Fibroblast of skin of left quadriceps (primary cell): ENCODE measurements at regions not wholly inside any gene's neighbourhood (a gene's known extent, or its start where the extent isn't known, plus 50 kb on each side); places are given as distances from the start of the nearest gene placed in this dataset.

Source experiments
- DNase-seq, 2 experiments: peaks; one replicate each; pipeline ENCODE4 v3.0.0-alpha.2; 2013; ENCODE audit warnings: low read depth in 2 of 2

DNA sequence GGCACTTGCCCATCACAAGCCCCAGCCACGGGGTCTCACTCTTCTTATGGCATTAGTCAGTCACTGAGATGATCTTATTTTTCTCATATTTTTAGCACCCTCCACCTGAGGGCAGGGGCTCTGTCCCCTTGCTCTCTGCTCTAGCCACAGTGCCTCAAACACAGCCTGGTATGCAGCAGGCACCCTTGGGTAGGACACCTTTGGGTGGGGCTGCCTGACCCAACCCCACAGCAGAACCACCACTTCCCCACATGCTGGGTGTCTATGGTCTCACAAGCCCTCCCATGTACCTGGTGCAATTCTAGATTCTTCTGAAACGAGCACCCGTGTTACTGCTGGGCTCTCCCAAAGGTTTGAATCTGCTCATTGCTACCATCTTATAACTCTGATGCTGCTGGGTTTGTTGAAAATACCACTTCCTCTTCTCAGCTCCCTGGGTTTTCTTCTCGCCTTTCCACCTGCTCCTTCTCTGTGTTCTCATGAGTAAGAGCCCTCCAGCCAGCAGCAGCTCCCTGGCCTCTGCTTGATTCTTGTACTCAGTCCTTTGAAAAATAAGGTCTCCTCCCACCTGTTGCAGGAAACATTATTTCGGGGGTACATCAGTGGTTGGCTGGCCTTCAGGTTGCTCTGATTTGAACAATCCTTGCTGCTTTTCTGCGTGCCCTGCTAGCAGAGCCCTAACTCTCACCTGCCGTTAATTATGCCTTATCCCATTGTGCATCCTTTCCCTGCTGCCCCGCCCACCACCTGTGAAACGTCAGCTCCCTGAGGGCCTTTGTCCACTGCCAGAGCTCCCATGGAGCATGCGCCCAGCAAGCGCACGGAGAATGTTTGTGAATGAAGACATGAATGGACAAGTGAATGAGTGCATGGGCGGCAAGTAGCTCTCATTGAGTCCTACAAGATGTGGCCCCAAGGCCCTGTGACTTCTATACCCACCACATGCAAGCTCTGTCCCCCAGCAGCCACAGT, 1181.6 kb downstream of the TBC1D22A start:
- DNase-seq = no peak

DNA sequence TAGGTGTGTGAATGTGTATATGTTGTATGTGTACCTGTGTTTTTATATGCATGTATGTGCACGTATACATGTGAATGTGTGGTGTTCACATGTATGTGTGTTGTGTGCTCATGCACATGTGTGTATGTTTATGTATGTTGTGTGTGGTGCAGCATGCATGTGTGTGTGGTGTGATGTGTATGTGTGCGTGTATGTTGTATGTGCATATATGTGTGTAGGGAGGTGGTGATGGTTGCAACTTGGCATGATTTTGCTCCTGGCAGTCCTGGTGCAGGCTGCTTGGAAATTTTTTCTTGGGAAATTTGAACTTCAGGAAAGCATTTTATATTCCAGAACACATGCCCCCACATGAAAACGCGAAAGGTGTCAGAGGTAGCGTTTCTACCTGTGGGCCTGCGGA, 1177.8 kb downstream of the TBC1D22A start:
- DNase-seq = no peak

DNA sequence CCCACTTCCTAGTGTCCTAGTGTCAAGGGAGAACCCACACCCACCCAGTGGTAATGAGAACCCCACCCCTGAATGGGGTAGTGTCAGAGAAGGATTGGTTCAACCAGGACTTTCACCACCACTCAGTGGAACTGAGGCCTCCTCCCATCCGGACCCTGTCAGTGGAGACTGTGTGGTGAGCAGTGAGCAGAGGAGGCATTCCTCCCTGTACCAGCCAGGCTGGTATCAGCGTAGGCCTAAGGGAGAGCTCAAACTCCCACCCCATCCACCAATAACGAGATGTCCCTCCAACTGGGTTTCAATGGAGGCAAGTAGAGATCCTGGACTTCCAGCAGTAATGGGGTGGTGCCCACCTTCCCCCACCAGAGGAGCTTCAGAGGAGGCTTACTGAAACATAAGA, 1171.4 kb downstream of the TBC1D22A start:
- no peak for DNase-seq

DNA sequence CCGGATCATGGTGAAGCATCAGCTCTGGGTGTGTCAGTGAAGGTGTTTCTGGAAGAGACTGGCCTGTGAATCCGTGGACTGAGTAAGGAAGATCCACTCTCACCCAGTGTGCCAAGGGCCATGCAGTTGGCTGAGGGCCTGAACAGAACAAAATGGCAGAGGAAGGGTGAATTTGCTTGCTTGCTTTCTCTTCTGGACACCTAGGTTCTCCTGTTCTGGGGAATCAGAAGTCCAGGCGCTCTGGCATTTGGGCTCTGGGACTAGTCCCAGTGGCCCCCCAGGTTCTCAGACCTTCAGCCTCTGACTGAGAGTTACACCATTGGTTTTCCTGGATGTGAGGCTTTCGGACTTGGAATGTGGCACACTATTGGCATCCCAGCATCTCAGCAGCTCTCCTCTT, 1170.8 kb downstream of the TBC1D22A start:
- no peak for DNase-seq

DNA sequence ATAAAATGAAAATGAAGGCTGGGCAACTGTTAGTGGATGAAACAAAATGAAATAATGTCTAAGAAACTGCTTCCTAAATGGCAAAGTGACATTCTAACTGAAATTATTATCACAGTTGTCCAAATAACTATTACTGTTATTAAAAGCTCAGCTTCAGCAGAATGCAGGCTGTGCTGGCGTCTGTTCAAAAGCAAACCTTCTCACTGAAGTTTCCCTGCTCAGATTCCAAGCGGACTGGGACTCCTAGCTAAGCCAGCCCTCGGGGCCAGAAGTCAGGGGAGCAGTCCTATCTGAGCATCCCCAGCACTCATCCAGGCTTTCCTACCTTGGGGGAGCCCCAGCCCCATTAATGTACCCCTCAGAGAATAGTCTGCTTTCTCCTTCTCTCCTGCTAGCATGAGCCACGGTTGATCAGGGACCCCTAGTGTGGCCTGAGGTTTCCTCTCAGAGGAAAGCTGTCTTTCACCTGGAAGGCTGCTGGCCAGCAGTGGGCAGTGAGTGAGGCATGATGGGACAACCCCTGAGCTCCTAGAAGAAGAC, 1167.3 kb downstream of the TBC1D22A start:
- no peak for DNase-seq

DNA sequence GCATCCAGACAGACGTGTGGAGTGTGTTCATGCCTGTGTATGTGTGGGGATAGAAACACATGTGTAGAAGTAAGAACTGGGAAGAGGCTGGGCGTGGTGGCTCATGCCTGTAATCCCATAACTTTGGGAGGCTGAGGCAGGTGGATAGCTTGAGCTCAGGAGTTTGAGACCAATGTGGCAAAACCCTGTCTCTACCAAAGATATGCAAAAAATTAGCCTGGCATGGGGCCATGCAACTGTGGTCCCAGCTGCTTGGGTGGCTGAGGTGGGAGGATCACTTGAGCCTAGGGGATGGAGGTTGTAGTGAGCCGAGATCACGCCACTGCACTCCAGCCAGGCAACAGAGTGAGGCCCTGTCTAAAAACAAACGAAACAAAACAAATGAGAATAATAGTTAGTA, 1166.6 kb downstream of the TBC1D22A start:
- no peak for DNase-seq

DNA sequence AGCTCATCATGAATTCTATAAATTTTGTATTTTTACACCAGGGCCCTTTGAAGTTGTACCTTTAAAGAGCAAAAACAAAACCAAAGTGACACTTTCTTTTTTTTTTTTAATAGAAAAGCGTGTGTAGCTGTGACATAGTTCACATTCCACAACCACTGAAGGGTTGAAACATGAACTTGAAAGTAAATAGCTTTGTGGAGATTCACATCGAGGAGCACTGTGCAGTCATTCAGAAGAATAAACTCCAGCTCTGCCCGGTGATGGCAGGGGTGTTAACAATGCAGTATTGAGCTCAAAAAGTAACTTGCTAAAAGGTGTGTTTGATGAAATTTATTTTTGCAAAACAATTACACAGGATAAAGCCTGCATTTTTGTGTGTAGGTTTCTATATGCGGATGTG, 1166.2 kb downstream of the TBC1D22A start:
- DNase-seq = no peak

DNA sequence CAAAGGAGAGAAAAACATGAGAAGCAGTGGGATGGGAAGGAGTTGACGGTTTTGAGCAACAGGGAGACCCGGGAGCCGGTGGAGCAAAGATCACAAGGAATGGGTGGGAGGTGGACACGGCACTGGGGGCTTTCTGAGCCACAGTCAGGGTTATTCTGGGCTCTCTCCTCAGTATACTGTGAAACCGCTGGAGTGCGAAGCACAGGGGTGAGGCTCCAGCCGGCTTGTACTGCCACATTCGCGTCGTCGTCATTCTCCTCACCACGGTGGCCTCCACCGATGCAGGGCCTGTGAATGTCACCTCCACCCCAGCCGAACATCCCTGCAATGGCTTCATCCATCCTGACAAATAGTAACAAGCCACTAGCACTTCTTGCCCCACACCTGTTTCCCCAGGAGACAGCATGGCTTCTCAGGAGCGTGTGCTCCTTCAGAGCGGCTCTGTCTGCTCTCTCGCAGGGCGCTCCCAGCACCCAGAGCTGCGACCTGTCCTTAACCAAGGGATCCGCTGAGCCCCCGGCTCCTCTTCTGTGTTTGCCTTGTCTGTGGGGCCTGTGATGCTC, 1165.3 kb downstream of the TBC1D22A start:
- DNase-seq = no peak

DNA sequence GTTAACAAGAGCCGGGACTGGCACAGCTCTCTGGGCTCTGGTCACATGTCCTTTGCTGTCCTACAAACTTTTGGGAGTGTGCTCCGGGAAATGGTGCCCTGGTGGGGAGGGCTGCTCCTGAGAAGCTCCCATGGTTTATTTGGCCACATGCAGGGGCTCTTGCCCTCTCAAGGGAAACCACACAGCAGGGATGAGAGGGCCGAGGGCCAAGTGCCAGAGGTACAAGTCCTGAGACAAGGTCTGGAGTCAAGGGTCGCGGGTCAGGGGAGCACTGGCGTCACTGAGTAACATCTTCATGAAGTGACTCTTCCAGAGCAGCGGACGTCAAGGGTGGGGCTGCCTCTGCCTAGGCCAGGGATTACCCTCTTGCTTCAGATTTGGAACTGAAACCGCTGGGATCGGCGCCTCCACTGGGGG, 1160.6 kb downstream of the TBC1D22A start:
- no peak for DNase-seq

DNA sequence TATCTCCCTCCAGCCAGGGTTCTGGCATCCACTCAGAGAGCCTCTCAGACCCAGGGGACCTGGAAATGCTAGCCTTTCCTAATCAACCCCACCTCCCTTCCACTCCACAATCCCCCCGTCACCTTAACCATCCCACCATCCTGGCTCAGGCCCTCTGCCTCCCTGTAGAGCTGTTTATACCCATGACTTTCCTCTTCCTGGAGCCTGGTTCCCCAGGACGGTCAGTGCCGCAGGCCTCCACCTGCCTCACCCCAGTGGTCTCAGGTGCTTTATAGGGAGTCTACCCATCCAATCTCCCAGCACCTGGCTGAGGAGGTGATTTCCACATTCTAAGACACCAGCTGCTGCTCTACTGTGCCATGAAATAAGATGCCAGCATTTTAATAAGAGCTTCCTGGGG, 1159.5 kb downstream of the TBC1D22A start:
- DNase-seq = no peak

DNA sequence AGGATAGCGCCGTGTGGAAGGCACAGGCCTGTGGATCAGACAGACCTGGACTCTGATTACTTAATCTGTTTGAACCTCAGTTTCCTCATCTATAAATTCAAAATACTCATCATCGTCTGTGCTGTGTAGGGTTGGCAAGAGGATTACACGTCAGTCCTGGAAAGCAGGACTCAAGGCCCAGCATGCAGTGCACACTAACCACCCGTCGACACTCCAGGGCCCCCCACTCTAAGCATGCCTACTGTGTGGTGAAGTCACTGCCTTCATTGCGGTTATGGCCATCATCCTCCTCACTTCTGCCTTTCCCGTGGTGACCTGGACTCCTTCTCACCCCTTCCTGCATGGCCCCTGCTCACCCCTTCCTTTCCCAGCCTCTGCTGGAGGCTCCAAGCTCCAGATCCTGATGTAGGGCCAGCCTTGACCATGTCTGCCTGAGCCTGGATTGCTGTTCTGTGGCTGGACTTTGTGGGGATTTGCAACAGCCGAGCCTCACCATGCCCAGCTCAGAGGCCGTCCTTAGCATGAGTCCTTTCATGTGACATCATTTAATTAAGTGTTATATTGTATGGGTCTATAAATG, 1158.0 kb downstream of the TBC1D22A start:
- DNase-seq = no peak

DNA sequence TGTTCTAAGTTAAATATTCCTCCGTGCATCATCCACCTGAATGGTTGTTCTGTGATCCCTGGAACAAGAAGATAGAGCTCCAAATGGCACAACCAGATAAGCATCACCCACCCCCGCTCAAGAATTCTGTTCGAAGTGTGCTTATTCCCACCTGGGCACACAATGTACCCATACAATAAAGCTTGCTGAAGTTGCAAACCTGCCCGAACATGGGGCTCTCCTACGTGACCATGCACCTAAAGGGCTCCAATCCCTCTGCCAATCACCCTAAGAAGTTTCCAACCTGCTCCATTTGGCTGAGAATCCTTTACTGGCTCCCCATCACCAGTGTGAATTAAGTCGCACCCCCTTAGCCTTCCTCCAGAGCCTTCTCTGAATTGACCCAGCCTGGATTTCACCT, 1157.4 kb downstream of the TBC1D22A start:
- no peak for DNase-seq

DNA sequence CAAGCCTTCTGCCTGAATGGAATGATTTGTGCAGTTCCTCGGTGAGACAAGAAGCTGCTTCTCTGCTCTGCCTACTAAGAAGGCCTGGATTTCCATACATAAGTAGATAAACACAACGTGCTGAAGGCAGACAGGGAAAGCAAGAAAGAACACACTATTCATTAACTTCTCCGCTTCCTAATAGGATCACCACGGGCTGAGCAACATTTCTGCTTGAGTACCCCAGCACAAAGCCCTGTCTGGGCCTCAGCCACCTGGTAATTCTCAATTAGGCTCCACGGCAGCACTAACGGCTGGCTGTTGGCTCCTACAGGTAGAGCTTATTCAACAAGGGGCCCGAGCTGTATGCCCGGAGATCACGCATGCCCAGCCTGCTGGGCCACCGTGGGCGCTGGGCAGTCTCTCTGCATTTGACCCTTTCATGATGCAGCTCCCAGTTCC, 1156.6 kb downstream of the TBC1D22A start:
- no peak for DNase-seq

DNA sequence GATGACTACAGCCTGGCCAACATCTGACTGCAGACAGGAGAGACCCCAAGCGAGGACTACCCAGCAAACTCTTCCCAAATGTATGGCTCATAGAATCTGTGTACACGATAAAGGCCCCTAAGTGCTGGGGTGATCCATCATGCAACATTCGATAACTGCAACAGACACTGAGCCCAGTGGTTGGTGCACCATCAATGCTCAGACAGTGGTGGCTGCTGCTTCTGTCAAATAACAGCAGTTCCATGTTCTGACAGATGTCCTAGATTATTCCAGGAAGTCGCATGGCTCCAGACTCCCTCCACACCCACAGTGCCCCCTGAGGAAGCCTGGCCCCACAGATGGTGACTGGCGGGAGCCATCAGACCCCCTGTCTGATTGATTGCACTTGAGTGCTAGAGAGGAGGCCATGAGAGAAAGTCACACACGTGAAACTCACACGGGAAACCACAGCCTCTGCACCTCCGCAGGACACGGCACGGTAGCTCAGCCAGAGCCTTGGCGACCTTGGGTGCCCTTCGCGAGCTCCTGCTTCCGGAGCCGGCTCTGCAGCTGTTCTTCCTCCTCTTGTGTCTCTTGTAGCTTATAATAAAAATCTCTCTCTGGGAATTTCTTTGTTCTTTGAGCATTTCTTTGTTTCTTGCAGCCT, 1155.9 kb downstream of the TBC1D22A start:
- no peak for DNase-seq

DNA sequence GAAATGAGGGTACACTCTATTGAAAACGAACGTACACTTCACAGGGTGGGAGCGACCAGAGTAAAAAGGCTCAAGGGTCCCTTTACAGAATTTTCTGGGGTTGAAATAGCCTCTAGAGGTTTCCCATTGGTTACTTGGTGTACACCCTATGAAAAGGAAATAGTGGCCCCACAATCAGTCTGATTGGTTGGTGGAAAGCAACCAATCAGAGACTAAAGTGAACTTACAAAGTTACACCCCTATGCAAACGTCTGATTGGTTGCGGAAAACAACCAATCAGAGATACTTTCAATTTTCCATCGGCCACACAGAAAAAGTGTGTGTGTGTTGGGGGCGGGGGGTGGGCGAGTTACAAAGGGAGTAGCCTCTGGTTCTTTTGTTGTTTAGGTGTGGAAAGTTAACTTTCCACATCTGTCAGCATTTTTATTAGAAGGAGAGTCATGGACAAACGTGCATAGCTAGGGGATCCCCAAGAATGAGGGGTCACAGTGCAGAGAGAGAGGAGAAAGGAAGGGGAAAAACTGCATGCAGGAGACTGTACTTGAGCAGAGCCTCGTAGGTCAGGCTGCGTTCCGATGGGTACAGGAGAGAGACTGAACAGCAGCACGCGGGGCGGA, 1152.1 kb downstream of the TBC1D22A start:
- no peak for DNase-seq

DNA sequence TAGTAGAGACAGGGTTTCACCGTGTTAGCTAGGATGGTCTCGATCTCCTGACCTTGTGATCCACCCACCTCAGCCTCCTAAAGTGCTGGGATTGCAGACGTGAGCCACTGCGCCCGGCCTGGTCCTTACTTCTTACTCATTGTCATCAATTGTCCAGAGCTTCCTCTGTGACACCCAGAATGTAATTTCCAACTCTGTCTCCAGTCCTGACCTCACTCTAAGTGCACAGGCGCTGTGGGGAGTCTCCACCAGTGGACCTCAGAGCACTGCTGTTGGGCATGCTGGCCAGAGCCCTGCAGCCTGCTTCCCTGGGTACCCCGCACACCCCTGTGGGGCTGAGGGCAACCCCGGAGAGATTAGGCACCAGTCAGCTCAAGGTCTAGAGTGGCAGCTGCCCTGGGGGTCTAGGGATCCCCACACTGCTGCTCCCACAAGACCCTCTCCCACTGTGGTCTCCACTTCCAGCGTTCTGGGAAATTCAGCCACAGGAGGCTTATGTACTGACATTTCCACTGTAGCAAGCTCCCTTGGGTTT, 1140.3 kb downstream of the TBC1D22A start:
- no peak for DNase-seq

DNA sequence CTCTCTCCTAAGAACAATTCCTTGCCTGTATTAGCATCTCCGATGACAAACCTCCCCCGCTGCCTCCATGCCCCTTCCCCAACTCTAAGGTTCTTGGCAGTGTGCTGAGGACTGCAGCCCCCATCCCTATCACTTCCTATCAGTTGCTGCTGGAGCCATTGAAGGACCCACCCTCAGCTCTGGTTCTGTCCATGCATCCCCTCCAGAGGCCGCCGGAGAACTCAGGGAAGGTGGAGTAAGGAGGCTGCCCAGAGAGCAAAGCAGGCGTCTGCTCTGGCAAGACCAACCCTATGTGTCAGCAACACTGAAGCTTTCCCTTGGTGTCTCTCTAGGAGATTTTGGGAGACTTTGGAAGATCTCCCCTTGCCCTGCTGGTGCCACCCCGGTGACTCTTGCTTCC, 1139.5 kb downstream of the TBC1D22A start:
- no peak for DNase-seq

DNA sequence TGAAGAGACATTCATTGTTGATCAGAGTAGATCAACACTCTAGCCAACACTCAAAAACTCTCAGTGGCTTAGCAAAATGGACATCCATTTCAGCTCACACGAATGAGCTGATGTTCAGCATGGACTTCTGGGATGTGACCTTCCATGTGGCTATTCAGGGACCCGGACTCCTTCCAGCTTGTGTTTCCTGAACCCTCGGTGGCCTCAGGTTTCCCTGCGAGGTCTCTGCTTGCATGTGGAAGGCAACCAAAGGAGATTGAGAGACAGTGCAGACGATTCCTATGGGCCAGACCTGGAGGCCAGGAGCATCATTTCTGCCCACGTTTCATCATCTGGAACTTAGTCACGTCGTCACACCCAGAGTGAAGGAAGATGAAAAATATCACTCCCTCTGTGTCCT, 1137.4 kb downstream of the TBC1D22A start:
- no peak for DNase-seq

DNA sequence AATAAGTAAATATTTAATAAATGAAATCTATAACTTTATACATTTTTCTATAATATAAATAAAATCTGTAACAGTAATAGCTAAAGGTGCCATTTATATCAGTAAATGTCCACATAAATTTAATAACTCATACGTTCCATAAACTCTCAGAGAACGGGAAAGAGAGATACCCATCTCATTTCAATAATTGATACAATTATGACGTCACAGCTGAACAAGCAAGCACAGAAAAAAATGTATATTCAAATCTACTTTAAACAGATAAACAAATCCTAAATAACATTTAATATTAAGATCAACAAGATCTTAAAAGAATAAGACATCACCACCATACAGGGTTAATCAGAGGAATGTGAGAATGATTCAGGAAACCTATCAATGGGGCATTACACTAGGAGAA, 1136.5 kb downstream of the TBC1D22A start:
- DNase-seq = no peak

DNA sequence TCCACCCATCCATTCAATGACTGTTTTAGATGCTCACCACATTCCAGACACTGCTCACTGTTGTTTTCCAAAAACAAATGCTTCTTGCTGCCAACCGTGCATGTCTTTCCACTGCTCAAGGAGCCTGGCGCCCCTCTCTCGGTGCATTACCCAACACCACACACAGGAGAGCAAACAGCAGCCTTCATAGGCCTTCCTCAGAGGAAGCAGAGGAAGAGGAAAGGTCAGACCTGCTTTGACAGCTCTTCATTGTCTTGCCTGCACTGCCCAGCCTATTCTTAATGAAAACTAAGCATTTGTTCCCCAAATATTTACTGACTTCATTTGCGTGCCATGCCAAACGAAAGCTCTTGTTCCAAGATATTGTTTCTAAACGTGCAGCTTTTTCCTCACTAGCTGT, 1129.2 kb downstream of the TBC1D22A start:
- DNase-seq = no peak

DNA sequence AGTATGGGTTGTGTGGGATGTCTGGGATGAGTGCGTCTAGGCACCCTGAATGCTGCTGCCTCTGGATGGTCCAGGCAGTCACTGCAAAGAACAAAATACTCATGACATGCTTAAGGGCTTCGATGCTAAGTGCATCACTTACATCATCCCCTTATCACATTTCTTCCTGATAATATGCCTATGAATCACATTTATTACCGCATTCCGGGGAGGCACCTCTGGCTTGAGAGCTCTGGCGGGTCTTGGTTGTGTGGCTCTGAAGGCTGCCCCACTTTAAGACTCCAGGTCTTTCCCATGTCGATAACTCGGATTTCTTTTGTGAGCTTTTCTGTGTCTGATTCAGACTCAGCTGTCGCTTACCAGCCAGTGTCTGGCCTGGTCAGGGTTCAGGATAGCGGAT, 1126.4 kb downstream of the TBC1D22A start:
- no peak for DNase-seq
